A673 (cell line): ENCODE measurements at regions not wholly inside any gene's neighbourhood (a gene's known extent, or its start where the extent isn't known, plus 50 kb on each side); places are given as distances from the start of the nearest gene placed in this dataset.

Experiments
- BruUV-seq: library from RNA; stranded (reverse); fragments of 400-500 nt; replicated peaks from 2 replicates; lab custom pipeline; 2021; lab: Mats Ljungman, UMichigan
- CTCF ChIA-PET: fragments of 300-600 bp; sonication (Branson Sonifier 250); formaldehyde crosslinking; loops from one replicate; lab custom pipeline; 2022; ENCODE audit warnings: antibody characterized with exemption; lab: Charles Lee
- POLR2A ChIA-PET: fragments of 300-600 bp; sonication (Branson Sonifier 250); formaldehyde crosslinking; loops from one replicate; lab custom pipeline; 2022; ENCODE audit warnings: antibody characterized with exemption; ENCODE audit not compliant: low non-redundant PET; lab: Charles Lee
- DNase-seq: peaks from one replicate; pipeline ENCODE4 v3.0.0-alpha.2; 2015; ENCODE audit warnings: low spot score
- H3K27ac ChIP-seq: fragments of 200-600 bp; sonication (generic); 2 replicates; pipeline ENCODE4 v1.5.1; 2016; ENCODE audit warnings: mixed run types, low read depth, mild to moderate bottlenecking, mixed read lengths, antibody characterized with exemption, low read length; ENCODE audit not compliant: poor library complexity, severe bottlenecking
- H3K27me3 ChIP-seq: fragments of 200-600 bp; sonication (generic); replicated peaks from 2 replicates; pipeline ENCODE4 v1.6.1; 2017; ENCODE audit warnings: mixed run types, low read depth, mild to moderate bottlenecking, mixed read lengths, antibody characterized with exemption, low read length; ENCODE audit not compliant: insufficient read depth, poor library complexity
- H3K36me3 ChIP-seq: fragments of 200-600 bp; sonication (generic); 2 replicates; pipeline ENCODE4 v1.6.1; 2016; ENCODE audit warnings: mixed run types, mild to moderate bottlenecking, mixed read lengths, antibody characterized with exemption, low read length; ENCODE audit not compliant: insufficient read depth, poor library complexity, severe bottlenecking
- H3K4me1 ChIP-seq: fragments of 200-600 bp; sonication (generic); 2 replicates; pipeline ENCODE4 v1.6.1; 2017; ENCODE audit warnings: mixed run types, mild to moderate bottlenecking, mixed read lengths, antibody characterized with exemption, low read length; ENCODE audit not compliant: insufficient read depth, poor library complexity, severe bottlenecking
- H3K4me3 ChIP-seq: fragments of 200-600 bp; sonication (generic); 2 replicates; pipeline ENCODE4 v1.5.1; 2016; ENCODE audit warnings: low read depth, mixed run types, mild to moderate bottlenecking, mixed read lengths, low read length; ENCODE audit not compliant: poor library complexity, severe bottlenecking
- H3K9me3 ChIP-seq: fragments of 200-600 bp; sonication (generic); 2 replicates; pipeline ENCODE4 v1.6.1; 2016; ENCODE audit warnings: mixed run types, low read depth, mild to moderate bottlenecking, mixed read lengths, antibody characterized with exemption, low read length; ENCODE audit not compliant: poor library complexity, severe bottlenecking
- EZH2 ChIP-seq: fragments of 200-600 bp; sonication (generic); IDR thresholded peaks from 2 replicates; pipeline ENCODE4 v1.6.1; 2017; ENCODE audit warnings: borderline replicate concordance, low read depth, mild to moderate bottlenecking, mixed read lengths, antibody characterized with exemption, low read length; ENCODE audit not compliant: poor library complexity, severe bottlenecking
- intact Hi-C: fragments of 100-400 bp; cut with micrococcal nuclease; formaldehyde crosslinking; loops from one replicate; pipeline ENCODE4 v1.10.0; 2022; ENCODE audit not compliant: unreplicated experiment
- TF ChIP-seq, protein P1 (sequence below): fragments of 300-800, 200-600 bp; sonication (generic); conservative IDR thresholded peaks from 2 replicates; pipeline ENCODE4 v1.5.1; 2017; ENCODE audit warnings: low read depth, mild to moderate bottlenecking, antibody characterized with exemption, low read length, moderate library complexity, mixed read lengths

DNA sequence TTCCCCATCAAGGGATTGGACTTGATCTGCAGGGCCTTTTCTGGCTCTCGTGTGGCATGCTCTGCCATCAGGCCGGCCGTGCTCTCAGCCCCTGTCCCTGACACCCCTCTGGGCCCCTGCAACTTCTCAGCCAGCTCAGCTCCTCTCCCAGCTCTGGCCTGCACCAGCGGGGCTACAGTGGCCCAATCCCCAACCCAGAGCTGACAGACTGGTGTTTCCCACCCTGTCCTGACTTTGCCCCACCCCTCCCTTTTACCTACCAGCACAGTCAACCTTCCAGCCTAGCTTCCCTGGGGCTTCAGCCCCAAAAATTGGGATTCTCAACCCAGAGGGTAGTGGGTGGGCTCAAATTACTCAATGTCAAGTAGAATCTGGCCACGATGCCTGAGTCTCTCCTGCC lies 149.3 kb downstream of the SYF2 start:
- POLR2A ChIA-PET, result no interaction called here
- Histone ChIP-seq H3K27me3 (no peaks in the 10 kb centered on the region), H3K4me1 (no peaks in the 10 kb centered on the region), H3K9me3 (peaks cover 4% of the 10 kb centered on the region), H3K36me3 (no peaks in the 10 kb centered on the region), H3K4me3 (no peak overlapping the region), H3K27ac (no peak overlapping the region)
- CTCF ChIA-PET, result no interaction called here
- intact Hi-C loops, result no loop called here
- TF ChIP-seq, protein P1, sequence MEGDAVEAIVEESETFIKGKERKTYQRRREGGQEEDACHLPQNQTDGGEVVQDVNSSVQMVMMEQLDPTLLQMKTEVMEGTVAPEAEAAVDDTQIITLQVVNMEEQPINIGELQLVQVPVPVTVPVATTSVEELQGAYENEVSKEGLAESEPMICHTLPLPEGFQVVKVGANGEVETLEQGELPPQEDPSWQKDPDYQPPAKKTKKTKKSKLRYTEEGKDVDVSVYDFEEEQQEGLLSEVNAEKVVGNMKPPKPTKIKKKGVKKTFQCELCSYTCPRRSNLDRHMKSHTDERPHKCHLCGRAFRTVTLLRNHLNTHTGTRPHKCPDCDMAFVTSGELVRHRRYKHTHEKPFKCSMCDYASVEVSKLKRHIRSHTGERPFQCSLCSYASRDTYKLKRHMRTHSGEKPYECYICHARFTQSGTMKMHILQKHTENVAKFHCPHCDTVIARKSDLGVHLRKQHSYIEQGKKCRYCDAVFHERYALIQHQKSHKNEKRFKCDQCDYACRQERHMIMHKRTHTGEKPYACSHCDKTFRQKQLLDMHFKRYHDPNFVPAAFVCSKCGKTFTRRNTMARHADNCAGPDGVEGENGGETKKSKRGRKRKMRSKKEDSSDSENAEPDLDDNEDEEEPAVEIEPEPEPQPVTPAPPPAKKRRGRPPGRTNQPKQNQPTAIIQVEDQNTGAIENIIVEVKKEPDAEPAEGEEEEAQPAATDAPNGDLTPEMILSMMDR, result no peak
- TF ChIP-seq EZH2, result no peak
- BruUV-seq, result no TSS peak
- DNase-seq, result no peak

DNA sequence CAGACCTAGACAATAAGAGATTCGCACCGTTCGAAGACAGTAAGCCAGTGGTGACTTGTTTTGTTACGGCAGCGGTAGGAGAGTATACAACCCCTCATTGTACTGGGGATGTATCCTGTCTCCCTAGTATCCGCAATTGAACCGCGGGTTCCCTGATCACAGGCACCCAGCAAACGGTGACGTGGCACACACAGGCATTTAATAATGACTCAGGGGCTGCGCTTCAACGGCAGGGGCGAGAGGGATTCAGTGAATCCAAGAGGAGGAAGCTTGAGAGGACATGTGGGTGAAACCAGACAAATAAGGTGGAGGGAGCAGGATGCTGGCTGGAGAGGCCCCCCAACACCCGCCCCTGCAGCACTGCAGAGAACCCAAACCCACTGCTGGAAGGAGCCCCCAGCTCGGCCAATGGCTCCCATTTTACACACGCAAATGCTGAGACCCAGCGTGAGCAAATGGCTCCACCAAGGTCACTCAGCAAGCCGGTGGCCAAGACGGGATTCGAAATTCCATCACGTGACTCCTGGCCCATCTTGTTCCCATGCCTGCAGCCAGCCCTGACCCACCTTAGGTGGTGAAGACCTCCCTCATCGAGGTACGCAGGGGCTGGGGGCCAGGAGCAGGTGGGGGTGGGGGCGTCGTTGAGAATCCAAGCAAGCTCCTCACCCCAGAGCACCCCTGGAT lies 149.9 kb downstream of the SYF2 start:
- H3K4me3 ChIP-seq, result no peak overlapping the region
- H3K9me3 ChIP-seq, result peaks cover 6% of the 10 kb centered on the region
- no peak overlapping the region for H3K27ac ChIP-seq
- ChIA-PET POLR2A (no interaction called here), CTCF (no interaction called here)
- H3K36me3 ChIP-seq, result no peaks in the 10 kb centered on the region
- no peaks in the 10 kb centered on the region for H3K27me3 ChIP-seq
- no peaks in the 10 kb centered on the region for H3K4me1 ChIP-seq
- TF ChIP-seq, protein P1, result no peak
- no peak for TF ChIP-seq EZH2
- BruUV-seq, result no TSS peak
- no peak for DNase-seq
- intact Hi-C loops, result no loop called here

DNA sequence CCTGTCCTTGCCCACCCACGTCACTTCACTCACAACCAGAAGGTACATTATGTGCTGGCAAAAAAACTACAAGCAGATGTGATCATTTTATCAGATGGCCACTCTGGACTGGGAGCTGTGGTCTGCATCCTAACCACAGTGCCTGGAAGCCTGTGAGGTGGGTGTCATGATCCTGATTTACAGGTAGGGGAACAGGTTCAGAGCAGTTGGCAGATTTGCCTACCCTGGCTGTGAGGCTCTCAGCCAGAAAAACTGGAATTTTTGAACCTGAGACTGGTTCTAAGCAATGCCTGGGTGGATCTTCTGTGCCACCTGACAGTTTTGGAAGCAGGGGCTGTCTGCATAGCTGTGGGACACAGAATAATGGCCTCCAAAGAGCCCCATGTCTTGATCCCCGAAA lies 150.8 kb downstream of the SYF2 start:
- Histone ChIP-seq H3K9me3 (peaks cover 10% of the 10 kb centered on the region), H3K36me3 (no peaks in the 10 kb centered on the region), H3K4me1 (no peaks in the 10 kb centered on the region), H3K27ac (no peak overlapping the region), H3K27me3 (no peaks in the 10 kb centered on the region), H3K4me3 (no peak overlapping the region)
- CTCF ChIA-PET, result no interaction called here
- BruUV-seq, result no TSS peak
- intact Hi-C loops, result no loop called here
- DNase-seq, result no peak
- POLR2A ChIA-PET, result interaction anchor here (0.6 kb wide), 1 partner anchor 10 kb away, joined by 11 read pairs; no protein-coding TSS in a partner anchor
- TF ChIP-seq, protein P1, result no peak
- TF ChIP-seq EZH2, result no peak
